ENCODE measurements at regions not wholly inside any gene's neighbourhood (a gene's known extent, or its start where the extent isn't known, plus 50 kb on each side); places are given as distances from the start of the nearest gene placed in this dataset.

DNA sequence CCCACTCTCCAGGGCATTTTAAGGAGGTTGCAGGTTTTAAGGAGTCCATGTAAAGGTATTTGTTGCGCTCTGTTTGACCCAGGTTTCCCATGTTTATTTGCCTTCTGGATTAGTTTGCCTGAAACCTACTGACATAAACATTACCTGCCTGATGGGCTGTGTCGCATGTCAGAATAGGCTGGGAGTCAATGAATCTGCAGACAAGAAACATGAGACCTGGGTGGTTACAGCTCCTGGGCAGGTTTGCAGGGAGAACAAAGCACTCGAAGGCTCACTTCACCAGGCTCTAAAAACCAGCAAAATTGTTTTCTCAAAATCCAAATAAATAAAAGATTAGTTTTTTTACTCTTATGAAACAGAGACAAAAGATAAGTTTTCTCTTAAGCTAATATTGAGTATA is 114.4 kb upstream of the SERTM1 start:
- TF ChIP-seq, protein P1, sequence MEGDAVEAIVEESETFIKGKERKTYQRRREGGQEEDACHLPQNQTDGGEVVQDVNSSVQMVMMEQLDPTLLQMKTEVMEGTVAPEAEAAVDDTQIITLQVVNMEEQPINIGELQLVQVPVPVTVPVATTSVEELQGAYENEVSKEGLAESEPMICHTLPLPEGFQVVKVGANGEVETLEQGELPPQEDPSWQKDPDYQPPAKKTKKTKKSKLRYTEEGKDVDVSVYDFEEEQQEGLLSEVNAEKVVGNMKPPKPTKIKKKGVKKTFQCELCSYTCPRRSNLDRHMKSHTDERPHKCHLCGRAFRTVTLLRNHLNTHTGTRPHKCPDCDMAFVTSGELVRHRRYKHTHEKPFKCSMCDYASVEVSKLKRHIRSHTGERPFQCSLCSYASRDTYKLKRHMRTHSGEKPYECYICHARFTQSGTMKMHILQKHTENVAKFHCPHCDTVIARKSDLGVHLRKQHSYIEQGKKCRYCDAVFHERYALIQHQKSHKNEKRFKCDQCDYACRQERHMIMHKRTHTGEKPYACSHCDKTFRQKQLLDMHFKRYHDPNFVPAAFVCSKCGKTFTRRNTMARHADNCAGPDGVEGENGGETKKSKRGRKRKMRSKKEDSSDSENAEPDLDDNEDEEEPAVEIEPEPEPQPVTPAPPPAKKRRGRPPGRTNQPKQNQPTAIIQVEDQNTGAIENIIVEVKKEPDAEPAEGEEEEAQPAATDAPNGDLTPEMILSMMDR (IDR thresholded peaks at IDR 0.05; ENCODE audit: borderline replicate concordance, extremely low read depth, low read length, poor library complexity, severe bottlenecking), result no peak
- TF ChIP-seq EZH2 (IDR thresholded peaks at IDR 0.05; ENCODE audit: borderline replicate concordance, low read depth, low read length, severe bottlenecking), result no peak

Data from DND-41 (cell line).